D721Med (cell line): ENCODE measurements at regions not wholly inside any gene's neighbourhood (a gene's known extent, or its start where the extent isn't known, plus 50 kb on each side); places are given as distances from the start of the nearest gene placed in this dataset.

ENCODE experiments used
- DNase-seq: peaks from one replicate; pipeline ENCODE4 v3.0.0; 2011; ENCODE audit warnings: low spot score; ENCODE audit not compliant: insufficient read length
- FAIRE-seq: peaks from 2 replicates; lab custom pipeline; 2011; peaks lifted over from hg19 to GRCh38; lab: Jason Lieb, UNC
- TF ChIP-seq, protein P1 (sequence below): IDR thresholded peaks from 2 replicates; pipeline ENCODE4 v1.5.1; 2012; ENCODE audit warnings: mild to moderate bottlenecking, control low read depth; ENCODE audit not compliant: insufficient read depth; ENCODE audit errors: missing control alignments

DNA sequence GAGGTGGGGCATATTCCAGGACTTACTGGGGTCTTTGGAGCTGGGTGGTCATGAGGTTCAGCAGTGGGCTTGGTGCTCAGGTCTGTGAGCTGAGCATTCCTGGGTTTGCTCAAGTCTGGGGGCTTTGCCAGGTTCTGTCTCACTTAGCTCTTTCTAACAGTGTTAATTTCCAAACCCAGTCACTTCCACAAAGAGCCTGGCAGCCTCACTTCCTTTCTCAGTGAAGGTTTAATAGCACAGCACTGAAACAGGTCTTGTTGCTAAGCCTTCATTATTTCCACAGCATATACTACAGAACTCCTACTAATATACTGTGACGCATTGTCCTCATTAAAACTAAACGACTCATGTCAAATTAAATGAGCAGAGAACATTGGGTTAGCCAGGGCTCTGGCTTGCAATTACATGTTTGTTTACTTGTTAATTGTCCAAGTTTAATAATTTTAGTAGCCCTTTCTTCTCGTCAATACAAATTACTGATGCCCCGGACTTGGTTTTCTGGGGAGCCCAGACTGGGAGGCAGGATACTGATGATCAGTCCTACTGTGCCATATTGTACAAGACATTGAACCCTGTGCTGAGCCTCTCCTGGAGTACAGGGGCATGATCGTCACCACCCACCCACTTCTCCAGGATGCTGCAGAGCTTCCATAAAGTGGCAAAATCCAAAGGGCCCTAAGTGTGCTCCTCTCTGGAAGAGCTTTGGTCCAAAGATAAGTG is 170.7 kb downstream of the IER5 start:
- TF ChIP-seq, protein P1, sequence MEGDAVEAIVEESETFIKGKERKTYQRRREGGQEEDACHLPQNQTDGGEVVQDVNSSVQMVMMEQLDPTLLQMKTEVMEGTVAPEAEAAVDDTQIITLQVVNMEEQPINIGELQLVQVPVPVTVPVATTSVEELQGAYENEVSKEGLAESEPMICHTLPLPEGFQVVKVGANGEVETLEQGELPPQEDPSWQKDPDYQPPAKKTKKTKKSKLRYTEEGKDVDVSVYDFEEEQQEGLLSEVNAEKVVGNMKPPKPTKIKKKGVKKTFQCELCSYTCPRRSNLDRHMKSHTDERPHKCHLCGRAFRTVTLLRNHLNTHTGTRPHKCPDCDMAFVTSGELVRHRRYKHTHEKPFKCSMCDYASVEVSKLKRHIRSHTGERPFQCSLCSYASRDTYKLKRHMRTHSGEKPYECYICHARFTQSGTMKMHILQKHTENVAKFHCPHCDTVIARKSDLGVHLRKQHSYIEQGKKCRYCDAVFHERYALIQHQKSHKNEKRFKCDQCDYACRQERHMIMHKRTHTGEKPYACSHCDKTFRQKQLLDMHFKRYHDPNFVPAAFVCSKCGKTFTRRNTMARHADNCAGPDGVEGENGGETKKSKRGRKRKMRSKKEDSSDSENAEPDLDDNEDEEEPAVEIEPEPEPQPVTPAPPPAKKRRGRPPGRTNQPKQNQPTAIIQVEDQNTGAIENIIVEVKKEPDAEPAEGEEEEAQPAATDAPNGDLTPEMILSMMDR, result no peak
- DNase-seq, result no peak
- FAIRE-seq, result no peak

DNA sequence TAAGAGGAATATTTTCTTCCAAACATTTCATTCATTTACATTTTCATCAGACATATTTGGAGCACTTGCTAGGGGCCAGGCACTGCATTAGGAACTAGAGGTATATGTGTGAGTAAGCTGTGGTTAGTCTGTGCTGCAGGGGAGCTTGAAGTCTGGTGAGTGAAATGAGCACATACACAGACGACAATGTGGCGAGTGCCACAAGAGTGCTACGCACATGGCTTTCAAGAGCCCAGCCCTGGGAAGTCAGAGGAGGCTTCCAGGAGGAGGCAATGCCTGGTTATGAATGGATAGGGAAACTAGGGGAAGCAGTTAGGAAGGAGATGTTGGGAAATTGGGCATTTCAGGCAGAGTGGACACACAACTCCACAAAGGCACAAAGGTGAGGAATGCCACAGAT is 171.8 kb downstream of the IER5 start:
- FAIRE-seq (no peak), DNase-seq (no peak)
- TF ChIP-seq, protein P1, result no peak

DNA sequence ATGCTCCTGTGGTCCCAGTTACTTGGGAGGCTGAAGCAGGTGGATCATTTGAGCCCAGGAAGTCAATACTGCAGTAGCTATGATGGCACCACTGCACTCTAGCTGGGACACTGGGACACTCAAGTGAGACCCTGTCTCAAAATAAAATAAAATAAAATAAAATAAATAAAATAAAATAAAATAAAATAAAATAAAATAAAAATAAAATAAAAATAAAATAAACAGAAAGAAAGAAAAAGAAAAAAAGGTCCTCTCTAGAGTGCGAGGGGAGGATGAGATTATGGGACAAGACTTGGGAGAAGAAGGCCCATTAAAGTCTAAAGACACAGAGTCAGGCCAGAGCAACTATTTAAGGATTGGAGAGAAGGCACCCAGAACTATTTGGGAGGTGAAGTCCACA is 172.5 kb downstream of the IER5 start:
- TF ChIP-seq, protein P1, result no peak
- no peak for FAIRE-seq
- no peak for DNase-seq

DNA sequence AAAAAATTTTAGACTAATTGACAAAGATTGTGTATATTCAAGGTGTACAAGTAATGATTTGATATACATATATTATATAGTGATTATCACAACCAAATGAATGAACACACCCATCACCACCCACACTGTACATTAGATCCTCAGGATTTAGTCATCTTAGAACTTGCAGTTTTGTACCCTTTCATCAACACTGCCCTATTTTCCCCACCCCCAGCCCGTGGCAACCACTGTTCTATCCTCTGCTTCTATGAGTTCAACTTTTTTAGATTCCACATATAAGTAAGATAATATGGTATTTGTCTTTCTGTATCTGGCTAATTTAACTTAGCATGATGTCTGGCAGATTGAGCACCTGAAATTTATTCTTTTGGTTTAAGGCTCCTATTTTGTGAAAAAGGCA is 173.6 kb downstream of the IER5 start:
- no peak for FAIRE-seq

DNA sequence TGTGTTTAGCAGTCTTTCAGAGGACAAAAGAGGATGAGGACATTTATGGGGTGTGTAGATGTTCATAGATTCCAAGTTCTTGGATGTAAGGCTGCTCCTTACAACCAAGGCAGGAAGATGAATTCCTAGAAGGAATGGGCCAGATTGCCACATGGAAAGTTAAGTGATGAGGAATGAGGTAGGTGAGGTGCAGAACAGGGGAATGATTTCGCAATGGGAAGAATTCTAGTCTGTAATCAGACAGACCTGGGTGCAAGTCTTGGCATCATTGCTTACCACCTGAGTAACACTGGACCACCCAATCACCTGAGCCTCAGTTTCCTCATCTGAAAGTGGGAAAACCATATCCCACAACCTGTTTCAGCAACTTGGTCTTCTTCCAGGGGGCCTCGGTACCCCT is 174.9 kb downstream of the IER5 start:
- FAIRE-seq, result no peak
- TF ChIP-seq, protein P1, result no peak
- no peak for DNase-seq

More for the DNA sequence above, 173.6 kb downstream of the IER5 start:
- no peak for DNase-seq
- TF ChIP-seq, protein P1, result no peak

DNA sequence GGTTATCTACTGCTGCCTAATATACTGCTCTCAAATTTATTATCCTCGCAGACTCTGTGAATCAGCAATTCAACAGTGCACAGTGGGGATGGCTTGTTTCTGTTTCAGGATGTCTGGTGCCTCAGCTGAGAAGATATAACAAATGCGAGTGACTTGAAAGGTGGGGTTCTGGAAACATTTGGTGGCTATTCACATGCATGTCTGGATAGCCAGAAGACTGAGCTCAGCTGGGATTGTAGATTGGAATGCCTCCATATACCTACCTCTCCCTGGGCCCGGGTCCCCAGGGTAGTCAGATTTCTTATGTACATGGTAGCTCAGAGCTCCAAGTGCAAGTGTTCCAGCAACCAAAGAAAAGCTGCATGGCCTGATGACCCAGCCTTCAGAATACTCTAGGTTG is 176.3 kb downstream of the IER5 start:
- FAIRE-seq, result peak; percentile 58
- TF ChIP-seq, protein P1, result no peak
- DNase-seq, result no peak

DNA sequence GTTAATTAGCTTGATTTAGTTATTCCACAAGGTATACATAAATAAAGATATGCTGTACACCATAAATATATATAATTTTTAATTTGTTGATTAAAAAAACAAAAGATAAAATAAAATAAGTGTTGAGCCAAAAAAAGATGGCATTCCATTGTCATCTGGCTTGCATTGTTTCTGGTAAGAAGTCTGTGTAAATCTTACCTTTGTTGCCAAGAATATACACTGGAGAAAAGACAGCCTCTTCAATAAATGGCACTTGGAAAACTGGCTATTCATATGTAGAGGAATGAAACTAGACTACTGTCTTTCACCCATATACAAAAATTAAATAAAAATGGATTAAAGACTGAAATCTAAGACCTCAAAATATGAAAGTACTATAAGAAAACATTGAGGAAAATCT is 196.5 kb downstream of the IER5 start:
- DNase-seq (no peak), FAIRE-seq (no peak)
- TF ChIP-seq, protein P1, result no peak
